AG09309 (cell line): ENCODE measurements at regions not wholly inside any gene's neighbourhood (a gene's known extent, or its start where the extent isn't known, plus 50 kb on each side); places are given as distances from the start of the nearest gene placed in this dataset.

Experiments used
- DNase-seq: peaks from one replicate; pipeline ENCODE4 v3.0.0-alpha.2; 2010; ENCODE audit warnings: low read depth
- H3K4me3 ChIP-seq: 2 replicates; pipeline ENCODE4 v1.5.1; 2011; ENCODE audit warnings: mild to moderate bottlenecking, low read depth, low read length, moderate library complexity; ENCODE audit not compliant: control insufficient read depth
- TF ChIP-seq, protein P1 (sequence below): IDR thresholded peaks from 2 replicates; pipeline ENCODE4 v1.5.1; 2011; ENCODE audit warnings: mild to moderate bottlenecking, low read depth, low read length, inconsistent platforms; ENCODE audit not compliant: insufficient read depth, control insufficient read depth; ENCODE audit errors: missing control alignments

DNA sequence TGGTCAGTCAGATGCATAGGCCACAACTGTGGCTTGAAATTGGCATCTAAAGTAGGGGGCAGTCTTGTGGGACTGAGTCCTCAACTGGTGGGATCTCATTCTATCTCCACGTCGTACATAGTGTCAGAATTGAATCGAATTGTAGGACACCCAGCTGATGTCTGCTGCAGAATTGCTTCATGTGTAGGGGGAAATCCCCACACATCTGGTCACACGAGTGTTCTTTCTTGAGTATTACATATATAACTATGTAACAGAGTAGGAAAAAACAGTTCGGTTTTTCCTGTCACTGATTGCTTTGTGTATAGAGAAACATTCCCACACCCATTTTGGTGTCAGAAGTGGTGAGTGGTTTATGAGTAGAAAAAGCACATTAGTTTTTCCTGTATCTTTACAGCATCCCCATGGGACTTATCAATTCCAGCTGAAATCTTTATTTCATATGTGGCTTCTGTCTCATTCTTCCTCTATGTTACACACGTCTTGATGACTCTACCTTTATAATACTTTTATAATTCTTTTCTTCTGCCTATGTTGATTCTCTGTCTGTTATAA, 79.4 kb upstream of the PCGF5 start:
- H3K4me3 ChIP-seq: no peak overlapping the region
- no peak for DNase-seq
- TF ChIP-seq, protein P1, sequence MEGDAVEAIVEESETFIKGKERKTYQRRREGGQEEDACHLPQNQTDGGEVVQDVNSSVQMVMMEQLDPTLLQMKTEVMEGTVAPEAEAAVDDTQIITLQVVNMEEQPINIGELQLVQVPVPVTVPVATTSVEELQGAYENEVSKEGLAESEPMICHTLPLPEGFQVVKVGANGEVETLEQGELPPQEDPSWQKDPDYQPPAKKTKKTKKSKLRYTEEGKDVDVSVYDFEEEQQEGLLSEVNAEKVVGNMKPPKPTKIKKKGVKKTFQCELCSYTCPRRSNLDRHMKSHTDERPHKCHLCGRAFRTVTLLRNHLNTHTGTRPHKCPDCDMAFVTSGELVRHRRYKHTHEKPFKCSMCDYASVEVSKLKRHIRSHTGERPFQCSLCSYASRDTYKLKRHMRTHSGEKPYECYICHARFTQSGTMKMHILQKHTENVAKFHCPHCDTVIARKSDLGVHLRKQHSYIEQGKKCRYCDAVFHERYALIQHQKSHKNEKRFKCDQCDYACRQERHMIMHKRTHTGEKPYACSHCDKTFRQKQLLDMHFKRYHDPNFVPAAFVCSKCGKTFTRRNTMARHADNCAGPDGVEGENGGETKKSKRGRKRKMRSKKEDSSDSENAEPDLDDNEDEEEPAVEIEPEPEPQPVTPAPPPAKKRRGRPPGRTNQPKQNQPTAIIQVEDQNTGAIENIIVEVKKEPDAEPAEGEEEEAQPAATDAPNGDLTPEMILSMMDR: no peak

- H3K4me3 ChIP-seq: no peak overlapping the region
- TF ChIP-seq, protein P1: no peak
- no peak for DNase-seq
Measured at GRCh38 chr10:91144961-91145360, 75.5 kb upstream of the PCGF5 start.

- H3K4me3 ChIP-seq: no peak overlapping the region
- TF ChIP-seq, protein P1: no peak
- no peak for DNase-seq
Measured at GRCh38 chr10:91146146-91146545, 74.3 kb upstream of the PCGF5 start.

DNA sequence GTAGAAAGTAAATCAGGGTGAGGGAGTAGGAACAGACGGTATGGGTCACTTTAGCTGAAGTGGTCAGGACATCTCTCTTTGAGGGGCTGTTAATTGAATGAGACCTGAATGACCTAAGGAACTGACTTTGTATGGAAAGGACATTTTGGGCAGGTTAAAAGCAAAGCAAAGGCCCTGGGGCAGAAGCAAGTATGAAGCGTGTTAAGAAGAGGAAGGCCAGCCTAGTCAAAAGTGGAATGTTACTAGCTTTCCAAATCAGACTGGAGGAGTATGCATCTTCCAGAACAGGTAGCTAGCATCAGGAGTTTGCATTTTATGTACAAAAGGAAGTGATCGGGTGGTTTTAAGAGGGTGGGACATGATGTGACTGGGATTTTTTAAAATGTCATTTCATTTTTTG, 70.9 kb upstream of the PCGF5 start:
- TF ChIP-seq, protein P1: no peak
- no peak overlapping the region for H3K4me3 ChIP-seq
- no peak for DNase-seq

DNA sequence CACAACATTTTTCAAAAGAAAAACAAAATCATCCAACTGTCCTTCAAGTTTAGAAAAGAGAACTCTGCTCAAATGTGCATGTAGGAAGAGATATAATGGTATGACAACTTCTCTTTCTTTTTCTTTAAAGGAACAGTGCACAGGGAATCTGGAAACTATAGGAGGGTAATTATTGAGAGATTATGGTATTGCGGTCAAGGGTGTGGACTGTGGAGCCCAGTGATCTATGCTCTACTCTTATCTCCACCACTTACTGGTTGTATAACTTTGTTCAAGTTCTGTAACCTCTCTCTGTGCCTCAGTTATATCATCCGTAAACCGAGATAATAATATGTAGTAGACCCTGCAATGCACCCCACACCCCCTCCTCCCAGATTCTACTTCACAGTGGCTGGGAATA, 69.8 kb upstream of the PCGF5 start:
- TF ChIP-seq, protein P1: no peak
- H3K4me3 ChIP-seq: no peak overlapping the region
- no peak for DNase-seq

- TF ChIP-seq, protein P1: no peak
- no peak overlapping the region for H3K4me3 ChIP-seq
- DNase-seq: no peak
Measured at GRCh38 chr10:91153508-91153907, 67.0 kb upstream of the PCGF5 start.

DNA sequence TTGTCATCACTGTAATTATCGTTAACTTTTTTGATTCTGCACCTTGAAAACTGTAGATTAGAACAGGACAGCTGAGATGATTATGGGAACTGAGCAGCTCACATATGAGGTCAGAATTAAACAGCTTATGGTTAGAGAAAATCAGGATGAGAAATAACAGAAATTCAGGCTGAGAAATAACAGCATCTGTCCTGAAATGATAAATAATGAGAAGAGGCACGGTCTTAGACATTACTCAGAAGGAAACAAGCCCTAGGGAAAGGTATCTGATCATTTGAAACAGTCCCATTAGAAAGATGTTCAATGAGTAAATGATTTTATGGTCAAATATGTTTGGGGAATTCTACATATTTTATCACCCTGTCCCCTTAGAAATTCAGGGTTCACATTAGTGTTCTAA, 65.6 kb upstream of the PCGF5 start:
- no peak for DNase-seq
- H3K4me3 ChIP-seq: no peak overlapping the region
- TF ChIP-seq, protein P1: no peak
